ENCODE measurements at regions not wholly inside any gene's neighbourhood (a gene's known extent, or its start where the extent isn't known, plus 50 kb on each side); places are given as distances from the start of the nearest gene placed in this dataset.

GRCh38 chr2:180258041-180258537, 251.0 kb upstream of the CWC22 start:
- TF ChIP-seq, protein P1, sequence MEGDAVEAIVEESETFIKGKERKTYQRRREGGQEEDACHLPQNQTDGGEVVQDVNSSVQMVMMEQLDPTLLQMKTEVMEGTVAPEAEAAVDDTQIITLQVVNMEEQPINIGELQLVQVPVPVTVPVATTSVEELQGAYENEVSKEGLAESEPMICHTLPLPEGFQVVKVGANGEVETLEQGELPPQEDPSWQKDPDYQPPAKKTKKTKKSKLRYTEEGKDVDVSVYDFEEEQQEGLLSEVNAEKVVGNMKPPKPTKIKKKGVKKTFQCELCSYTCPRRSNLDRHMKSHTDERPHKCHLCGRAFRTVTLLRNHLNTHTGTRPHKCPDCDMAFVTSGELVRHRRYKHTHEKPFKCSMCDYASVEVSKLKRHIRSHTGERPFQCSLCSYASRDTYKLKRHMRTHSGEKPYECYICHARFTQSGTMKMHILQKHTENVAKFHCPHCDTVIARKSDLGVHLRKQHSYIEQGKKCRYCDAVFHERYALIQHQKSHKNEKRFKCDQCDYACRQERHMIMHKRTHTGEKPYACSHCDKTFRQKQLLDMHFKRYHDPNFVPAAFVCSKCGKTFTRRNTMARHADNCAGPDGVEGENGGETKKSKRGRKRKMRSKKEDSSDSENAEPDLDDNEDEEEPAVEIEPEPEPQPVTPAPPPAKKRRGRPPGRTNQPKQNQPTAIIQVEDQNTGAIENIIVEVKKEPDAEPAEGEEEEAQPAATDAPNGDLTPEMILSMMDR (IDR thresholded peaks at IDR 0.05; ENCODE audit: low read depth, low read length) = no peak

GRCh38 chr2:180257247-180257646, 250.2 kb upstream of the CWC22 start:
- Histone ChIP-seq H3K36me3 (no peaks in the 10 kb centered on the region), H3K4me1 (ENCODE audit: low read depth) (peaks cover 4% of the 10 kb centered on the region), H3K27ac (no peak overlapping the region), H3K9me3 (ENCODE audit: low read depth) (no peaks in the 10 kb centered on the region), H3K4me3 (no peak overlapping the region), H3K27me3 (no peaks in the 10 kb centered on the region)
- TF ChIP-seq, protein P1 (IDR thresholded peaks at IDR 0.05; ENCODE audit: low read depth, low read length) = no peak
- no peak for DNase-seq (ENCODE audit: low read depth in 1 of 2, low spot score in 1 of 2)

More at GRCh38 chr2:180258041-180258537, 251.0 kb upstream of the CWC22 start:
- no peak overlapping the region for H3K27ac ChIP-seq
- H3K36me3 ChIP-seq = no peaks in the 10 kb centered on the region
- peaks cover 4% of the 10 kb centered on the region for H3K4me1 ChIP-seq (ENCODE audit: low read depth)
- H3K4me3 ChIP-seq = no peak overlapping the region
- no peak for DNase-seq (ENCODE audit: low read depth in 1 of 2, low spot score in 1 of 2)
- no peaks in the 10 kb centered on the region for H3K27me3 ChIP-seq
- H3K9me3 ChIP-seq (ENCODE audit: low read depth) = no peaks in the 10 kb centered on the region

DNA sequence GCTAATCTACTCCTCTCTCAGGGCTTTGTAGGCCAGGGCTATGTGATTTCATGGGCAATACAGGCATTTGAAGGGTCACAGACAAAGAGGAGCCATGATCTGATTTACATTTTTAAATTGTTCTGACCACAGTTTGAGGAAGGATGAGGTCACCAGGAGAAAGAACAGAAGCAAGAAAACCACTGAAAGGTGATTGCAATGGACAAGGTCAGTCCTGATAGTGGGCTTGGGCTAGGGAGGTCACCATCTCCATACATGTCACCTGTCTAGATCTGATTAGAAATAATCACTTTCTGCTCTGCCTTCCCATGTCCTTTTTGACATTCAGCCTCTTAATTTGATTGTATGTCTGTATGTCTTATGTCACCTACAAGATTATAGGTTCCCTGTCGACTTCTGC, 248.9 kb upstream of the CWC22 start:
- Histone ChIP-seq H3K27me3 (no peaks in the 10 kb centered on the region), H3K4me3 (no peak overlapping the region), H3K4me1 (ENCODE audit: low read depth) (peaks cover 4% of the 10 kb centered on the region), H3K9me3 (ENCODE audit: low read depth) (no peaks in the 10 kb centered on the region), H3K36me3 (no peaks in the 10 kb centered on the region), H3K27ac (no peak overlapping the region)
- TF ChIP-seq, protein P1 (IDR thresholded peaks at IDR 0.05; ENCODE audit: low read depth, low read length) = no peak
- no peak for DNase-seq (ENCODE audit: low read depth in 1 of 2, low spot score in 1 of 2)

- Histone ChIP-seq H3K36me3 (no peaks in the 10 kb centered on the region), H3K4me1 (ENCODE audit: low read depth) (peaks cover 4% of the 10 kb centered on the region), H3K9me3 (ENCODE audit: low read depth) (no peaks in the 10 kb centered on the region), H3K27me3 (no peaks in the 10 kb centered on the region), H3K27ac (no peak overlapping the region), H3K4me3 (no peak overlapping the region)
- TF ChIP-seq, protein P1 (IDR thresholded peaks at IDR 0.05; ENCODE audit: low read depth, low read length) = no peak
- DNase-seq (ENCODE audit: low read depth in 1 of 2, low spot score in 1 of 2) = no peak
Observed at GRCh38 chr2:180254872-180255271, 247.8 kb upstream of the CWC22 start.

- no peak overlapping the region for H3K4me3 ChIP-seq
- TF ChIP-seq, protein P1 (IDR thresholded peaks at IDR 0.05; ENCODE audit: low read depth, low read length) = no peak
- H3K36me3 ChIP-seq = no peaks in the 10 kb centered on the region
- peak in 1 of 2 donors; percentile 27 for DNase-seq (ENCODE audit: low read depth in 1 of 2, low spot score in 1 of 2)
- no peaks in the 10 kb centered on the region for H3K27me3 ChIP-seq
- H3K9me3 ChIP-seq (ENCODE audit: low read depth) = no peaks in the 10 kb centered on the region
- no peak overlapping the region for H3K27ac ChIP-seq
- H3K4me1 ChIP-seq (ENCODE audit: low read depth) = no peaks in the 10 kb centered on the region
Observed at GRCh38 chr2:180247658-180248057, 240.6 kb upstream of the CWC22 start.

DNA sequence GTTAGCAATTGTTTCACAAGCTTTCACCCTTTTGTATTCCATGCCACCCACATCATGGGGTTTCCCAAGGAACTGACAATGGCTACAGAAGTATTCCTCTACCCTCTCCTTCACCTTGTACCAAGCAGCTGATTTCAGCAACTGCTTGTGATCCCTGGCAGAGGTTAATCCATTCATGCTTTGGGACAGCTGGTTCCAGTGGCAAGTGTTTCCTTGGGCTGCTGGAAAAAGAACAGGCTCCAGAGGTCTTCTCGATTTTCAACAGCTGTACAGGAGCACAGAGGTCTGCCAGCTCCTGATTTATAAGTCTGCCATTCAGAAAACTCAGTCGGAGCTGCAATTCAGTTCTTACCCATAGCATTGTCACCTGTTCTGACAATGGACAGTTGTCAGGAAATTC, 239.2 kb upstream of the CWC22 start:
- Histone ChIP-seq H3K36me3 (no peaks in the 10 kb centered on the region), H3K27me3 (no peaks in the 10 kb centered on the region), H3K4me1 (ENCODE audit: low read depth) (no peaks in the 10 kb centered on the region), H3K4me3 (no peak overlapping the region), H3K27ac (no peak overlapping the region), H3K9me3 (ENCODE audit: low read depth) (no peaks in the 10 kb centered on the region)
- TF ChIP-seq, protein P1 (IDR thresholded peaks at IDR 0.05; ENCODE audit: low read depth, low read length) = no peak
- DNase-seq (ENCODE audit: low read depth in 1 of 2, low spot score in 1 of 2) = peak in 1 of 2 donors; percentile 13
